K562 (cell line): ENCODE measurements at regions not wholly inside any gene's neighbourhood (a gene's known extent, or its start where the extent isn't known, plus 50 kb on each side); places are given as distances from the start of the nearest gene placed in this dataset.

ENCODE experiments used
- EP300 ChIP-seq: IDR thresholded peaks from 2 replicates; pipeline ENCODE4 v1.6.1; 2012; ENCODE audit warnings: low read length, improper control_type of control experiment
- FOXK2 ChIP-seq, 2 experiments: fragments of 450-650 bp; IDR thresholded peaks in 1 of 2; conservative IDR thresholded peaks in 1 of 2; 2 replicates each; pipeline ENCODE4 v1.6.1; 2016; ENCODE audit warnings: low read depth in 2 of 2, mild to moderate bottlenecking in 1 of 2

DNA sequence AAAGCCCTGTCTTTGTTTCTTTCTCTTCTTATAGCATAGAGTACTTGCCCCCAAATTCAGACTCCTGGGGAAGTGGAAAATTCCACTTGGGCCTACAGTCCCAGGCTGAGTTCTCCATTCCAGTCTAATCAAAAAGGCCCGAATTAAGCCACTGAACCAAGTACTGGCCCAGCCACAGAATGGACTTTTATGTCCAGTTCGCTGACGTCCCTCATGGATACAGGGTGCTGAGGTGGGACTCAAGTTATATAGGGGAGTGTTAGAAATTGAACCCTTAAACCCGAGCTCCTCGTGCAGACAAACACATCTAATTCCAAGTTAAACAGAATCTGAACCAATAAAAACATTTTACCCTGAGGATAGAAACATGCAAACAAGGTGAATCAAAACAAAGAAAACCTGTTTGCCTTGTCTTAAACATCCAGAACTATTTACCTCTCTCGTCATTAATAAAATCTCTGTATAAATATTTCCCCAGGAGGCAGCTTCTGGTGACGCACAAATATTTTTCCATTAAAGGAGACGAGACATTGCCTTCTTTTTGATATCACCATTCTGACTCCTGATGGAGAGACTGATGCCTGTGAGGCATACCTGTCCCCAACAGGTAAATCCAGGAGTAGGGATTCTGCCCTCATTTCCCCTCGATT lies 136.8 kb upstream of the ARL4C start:
- TF ChIP-seq EP300 (no peak), FOXK2 (conservative IDR thresholded peaks at IDR 0.05 in 1 of 2, IDR thresholded peaks at IDR 0.05 in 1 of 2; ENCODE audit: low read depth in 2 of 2) (no peak)
